HG03342 (cell line): ENCODE measurements at regions not wholly inside any gene's neighbourhood (a gene's known extent, or its start where the extent isn't known, plus 50 kb on each side); places are given as distances from the start of the nearest gene placed in this dataset.
"Not testable (repeated sequence)": the region's sequence is repeated elsewhere in the genome, so short reads cannot be mapped to it uniquely, and the experiment has no call there.

Source experiments
- ATAC-seq: cut with Tn5 transposase; IDR thresholded peaks from one replicate; pipeline ENCODE4 v1.9.1; 2021; ENCODE audit warnings: mild to moderate bottlenecking, moderate library complexity; ENCODE audit not compliant: unreplicated experiment

GRCh38 chr5:152523964-152524363 lies 118.9 kb upstream of the NMUR2 start:
- no peak for ATAC-seq

- ATAC-seq, result peak; percentile 74
These were observed 122.4 kb upstream of the NMUR2 start for GRCh38 chr5:152527358-152528052.

DNA sequence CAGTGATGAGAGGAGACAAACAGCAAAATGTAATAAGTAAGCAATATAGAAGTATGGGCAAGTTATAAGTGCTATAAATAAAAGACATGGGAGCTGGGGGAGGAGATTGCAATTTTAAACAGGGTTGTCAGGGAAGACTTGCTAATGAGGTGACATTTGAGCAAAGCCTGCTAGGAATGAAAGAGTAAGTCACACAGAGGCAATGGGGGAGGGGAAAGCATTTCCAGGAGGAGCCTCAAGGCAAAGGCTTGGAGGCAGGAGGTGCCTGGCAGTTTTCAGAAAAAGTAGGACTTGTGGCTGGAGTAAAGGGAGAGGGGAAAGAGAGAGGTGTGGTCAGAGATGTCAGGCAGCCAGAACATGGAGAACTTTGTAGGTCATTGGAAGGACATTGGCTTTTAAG lies 124.4 kb upstream of the NMUR2 start:
- ATAC-seq, result no peak

DNA sequence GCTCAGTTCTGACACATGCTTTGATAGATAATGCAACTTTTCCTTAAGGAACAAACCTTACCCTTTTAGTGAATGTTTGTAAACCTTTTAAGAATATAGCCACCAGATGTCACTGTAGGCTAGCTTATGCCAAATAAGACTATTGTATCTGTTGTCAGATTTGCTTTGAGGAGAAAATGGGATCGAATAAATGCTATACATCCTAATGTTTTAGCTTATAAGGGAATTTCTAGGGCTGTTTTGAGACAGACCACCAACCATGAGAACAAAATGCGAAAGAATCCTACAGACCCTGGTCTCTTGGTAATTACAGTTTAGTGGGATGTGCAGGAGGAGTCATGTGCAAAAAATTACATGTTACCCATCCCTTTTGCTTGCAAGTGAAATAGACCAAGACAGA lies 127.6 kb upstream of the NMUR2 start:
- peak; percentile 41 for ATAC-seq

DNA sequence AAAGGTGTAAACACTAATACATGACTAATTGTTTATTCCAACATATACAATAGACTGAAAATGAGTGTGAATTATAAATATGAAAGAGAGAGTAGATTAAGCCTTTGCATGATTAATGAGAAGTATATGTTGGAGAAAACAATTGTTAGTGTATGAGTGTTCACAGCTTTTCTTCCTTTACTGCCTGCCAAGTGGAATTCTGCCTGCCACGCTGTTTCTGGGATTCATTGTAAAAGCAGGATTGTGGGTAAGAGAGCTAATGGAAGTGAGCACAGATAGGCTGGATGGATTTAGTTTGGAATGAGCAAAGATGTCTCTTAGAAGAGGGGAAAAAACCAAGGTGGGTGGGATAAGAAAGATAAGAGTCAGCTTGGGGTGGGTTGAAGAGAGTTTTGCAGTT lies 129.6 kb upstream of the NMUR2 start:
- no peak for ATAC-seq

GRCh38 chr5:152542741-152543140 lies 137.7 kb upstream of the NMUR2 start:
- ATAC-seq, result no peak

GRCh38 chr5:152546493-152546892 lies 141.4 kb upstream of the NMUR2 start:
- no peak for ATAC-seq

DNA sequence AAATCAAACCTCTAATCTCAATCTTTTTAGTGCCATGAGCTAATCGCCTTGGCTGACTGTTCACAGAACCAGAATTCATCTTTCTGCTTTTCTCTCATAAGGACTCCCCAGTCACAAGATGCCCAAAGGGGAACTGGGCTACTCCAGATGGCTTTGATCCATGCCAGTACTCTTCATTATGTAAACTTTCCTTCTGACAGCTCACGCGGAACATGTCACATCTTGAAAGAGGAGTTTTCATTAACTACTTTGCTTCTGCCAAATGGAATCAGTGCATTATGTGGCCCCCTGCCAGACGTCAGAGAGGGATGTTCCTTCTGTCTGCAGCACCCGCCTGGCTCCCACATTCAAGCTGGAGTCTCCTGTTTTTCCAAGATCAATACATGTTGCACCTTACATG lies 142.1 kb upstream of the NMUR2 start:
- ATAC-seq, result no peak

DNA sequence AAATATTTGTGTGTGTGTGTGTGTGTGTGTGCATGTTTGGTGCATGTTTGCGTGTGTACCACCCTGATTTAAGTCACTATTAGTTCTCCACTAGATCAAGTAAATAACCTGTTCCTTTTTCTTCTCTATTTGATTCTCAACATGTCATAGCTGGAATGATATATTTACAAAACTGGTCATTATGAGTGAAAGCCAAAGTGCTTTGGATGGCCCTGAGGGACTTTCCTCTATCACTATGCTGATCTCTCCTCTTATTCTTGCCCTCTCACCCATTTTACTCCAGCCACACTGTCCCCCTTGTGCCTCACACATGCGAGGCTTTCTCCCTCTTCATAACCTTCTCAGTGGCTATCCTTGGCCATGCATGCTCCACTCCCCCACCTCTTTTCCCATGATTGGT lies 144.6 kb upstream of the NMUR2 start:
- no peak for ATAC-seq

DNA sequence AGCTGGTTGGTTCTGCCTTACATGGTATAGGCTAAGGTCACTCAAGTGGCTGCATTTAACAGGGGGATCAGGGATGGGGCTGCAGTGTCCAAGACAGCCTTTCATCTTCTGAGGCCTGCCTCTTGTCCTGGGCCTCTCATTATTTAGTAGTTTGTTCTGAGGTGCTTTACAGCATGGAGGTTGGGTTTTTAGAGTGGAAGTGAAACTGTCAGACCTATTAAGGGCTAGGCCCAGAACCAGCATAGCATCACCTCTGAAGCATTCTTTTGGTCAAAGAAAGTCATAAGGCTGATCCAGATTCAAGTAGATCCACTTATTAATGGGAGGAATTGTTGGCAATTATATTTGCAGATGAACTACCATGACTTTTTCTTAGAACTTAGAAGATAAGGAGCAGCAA lies 146.0 kb upstream of the NMUR2 start:
- peak; percentile 60 for ATAC-seq

- no peak for ATAC-seq
These were observed 151.7 kb upstream of the NMUR2 start for GRCh38 chr5:152556784-152557183.

DNA sequence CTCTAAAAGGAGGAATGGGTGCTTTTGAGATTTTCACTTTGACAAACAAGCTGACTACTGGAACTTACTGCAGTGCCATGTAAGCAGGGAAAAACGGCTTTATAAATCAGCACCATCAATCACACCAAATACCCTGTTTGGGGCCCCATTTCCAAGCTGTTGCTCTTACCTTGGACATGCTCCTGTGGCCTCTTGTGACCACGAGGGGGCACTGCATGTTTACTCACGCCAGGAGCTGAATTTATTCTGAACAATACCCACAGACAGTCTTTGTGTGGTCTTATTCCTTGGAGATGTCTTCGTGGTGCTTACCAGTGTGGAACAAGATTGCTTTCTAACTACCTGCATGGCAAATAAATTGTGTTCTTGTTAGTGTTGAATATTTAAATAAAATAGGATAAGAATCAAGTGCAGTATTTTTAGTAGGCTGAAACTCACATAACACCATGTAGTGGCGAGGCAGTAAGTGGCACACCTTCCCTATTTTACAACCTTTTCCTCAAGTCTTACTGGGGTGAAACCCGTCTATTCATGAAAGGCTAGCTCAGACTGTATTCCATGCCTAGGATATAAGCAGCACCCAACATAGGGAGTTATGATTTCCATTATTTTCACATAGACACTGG lies 155.5 kb upstream of the NMUR2 start:
- peak; percentile 80 for ATAC-seq

GRCh38 chr5:152568016-152568415 lies 162.9 kb upstream of the NMUR2 start:
- no peak for ATAC-seq

GRCh38 chr5:152572812-152573211 lies 167.7 kb upstream of the NMUR2 start:
- no peak for ATAC-seq

- ATAC-seq, result no peak
These were observed 179.0 kb upstream of the NMUR2 start for GRCh38 chr5:152584103-152584502.

- ATAC-seq, result no peak
These were observed 187.3 kb upstream of the NMUR2 start for GRCh38 chr5:152592416-152592815.

DNA sequence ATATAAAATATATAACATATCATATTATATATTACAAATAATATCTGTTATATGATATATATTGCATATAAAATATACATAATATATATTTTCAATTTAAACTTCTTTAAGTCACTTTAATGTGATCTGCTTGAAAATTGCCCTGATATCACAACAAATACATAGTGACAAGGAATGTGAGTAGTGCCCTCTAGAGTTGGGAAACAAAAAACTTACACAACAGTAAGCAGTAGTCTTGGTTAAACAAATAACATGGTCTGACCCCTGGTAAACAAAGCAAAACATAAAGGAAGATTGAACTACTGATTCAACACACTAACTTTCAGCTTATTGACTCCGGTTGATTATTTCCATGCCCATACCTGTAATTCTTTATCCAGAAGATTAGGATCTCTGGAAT lies 188.3 kb upstream of the NMUR2 start:
- no peak for ATAC-seq

GRCh38 chr5:152595405-152595804 lies 190.3 kb upstream of the NMUR2 start:
- ATAC-seq, result no peak

GRCh38 chr5:152599096-152599495 lies 194.0 kb upstream of the NMUR2 start:
- ATAC-seq, result no peak

- ATAC-seq, result no peak
These were observed 197.0 kb upstream of the NMUR2 start for GRCh38 chr5:152601806-152602732.

DNA sequence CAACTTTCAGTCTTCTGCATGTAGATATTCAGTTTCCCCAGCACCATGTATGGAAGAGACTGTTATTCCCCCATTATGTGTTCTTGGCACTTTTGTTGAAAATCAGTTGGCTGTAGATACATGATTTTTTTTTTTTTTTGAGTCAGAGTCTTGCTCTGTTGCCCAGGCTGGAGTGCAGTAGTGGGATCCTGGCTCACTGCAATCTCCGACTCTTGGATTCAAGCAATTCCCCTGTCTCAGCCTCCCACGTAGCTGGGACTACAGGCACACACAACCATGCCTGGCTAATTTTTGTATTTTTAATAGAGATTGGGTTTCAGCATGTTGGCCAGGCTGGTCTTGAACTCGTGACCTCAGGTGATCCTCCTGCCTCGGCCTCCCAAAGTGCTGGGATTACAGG lies 201.0 kb upstream of the NMUR2 start:
- ATAC-seq, result not testable (repeated sequence)
